HUDEP-2 (cell line): ENCODE measurements at regions not wholly inside any gene's neighbourhood (a gene's known extent, or its start where the extent isn't known, plus 50 kb on each side); places are given as distances from the start of the nearest gene placed in this dataset.

Source experiments
- DNase-seq, 76 experiments: peaks; one replicate each; lab custom pipeline; 2025; ENCODE audit not compliant: unreplicated experiment in 76 of 76; lab: John Stamatoyannopoulos, UW

DNA sequence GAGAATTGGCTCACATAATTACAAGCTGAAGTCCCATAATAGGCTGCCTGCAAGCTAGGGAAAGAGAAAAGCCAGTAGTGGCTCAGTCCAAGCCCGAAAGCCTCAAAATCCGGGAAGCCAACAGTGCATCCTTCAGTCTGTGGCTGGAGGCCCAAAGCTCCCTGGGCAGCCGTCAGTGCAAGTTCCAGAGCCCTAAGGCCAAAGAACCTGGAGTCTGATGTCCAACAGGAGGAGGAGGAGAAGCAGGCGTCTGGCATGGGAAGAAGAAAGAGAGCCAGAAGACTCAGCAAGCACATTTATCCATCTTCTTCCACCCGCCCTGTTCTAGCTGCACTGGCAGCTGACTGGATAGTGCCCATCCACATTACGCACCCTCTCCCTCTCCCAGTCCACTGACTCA is 213.4 kb downstream of the GAS1 start:
- no peak for DNase-seq

DNA sequence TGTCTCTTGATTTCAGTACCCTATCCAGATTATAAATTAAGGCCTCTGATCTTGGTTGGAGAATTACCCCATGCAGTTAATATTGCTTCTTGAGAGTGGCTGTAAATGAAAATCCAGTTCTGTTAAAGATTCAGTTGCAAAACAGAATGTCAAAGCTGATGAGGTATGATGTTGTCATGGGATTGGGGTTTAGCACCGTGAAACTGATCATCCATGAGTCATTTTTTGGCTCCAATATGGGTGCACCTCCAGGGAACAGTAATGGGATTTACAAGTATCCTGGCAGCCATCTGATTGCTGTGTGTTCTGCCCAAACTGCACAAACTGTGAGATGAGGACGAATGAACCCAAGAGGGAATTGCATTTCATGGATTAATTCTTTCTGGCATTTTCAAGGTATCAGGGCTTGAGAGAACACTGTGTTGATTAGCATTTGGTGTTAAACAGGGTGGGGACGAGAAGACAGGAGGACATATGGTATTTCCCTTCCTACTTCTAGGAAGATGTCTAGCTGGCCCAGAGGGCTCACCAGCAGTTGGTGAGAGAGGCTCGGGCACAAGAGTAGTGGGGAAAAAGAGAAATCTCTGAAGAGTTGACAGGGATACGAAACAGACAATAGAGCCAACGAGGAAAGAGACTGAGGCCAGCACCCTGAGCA is 214.7 kb downstream of the GAS1 start:
- no peak for DNase-seq

DNA sequence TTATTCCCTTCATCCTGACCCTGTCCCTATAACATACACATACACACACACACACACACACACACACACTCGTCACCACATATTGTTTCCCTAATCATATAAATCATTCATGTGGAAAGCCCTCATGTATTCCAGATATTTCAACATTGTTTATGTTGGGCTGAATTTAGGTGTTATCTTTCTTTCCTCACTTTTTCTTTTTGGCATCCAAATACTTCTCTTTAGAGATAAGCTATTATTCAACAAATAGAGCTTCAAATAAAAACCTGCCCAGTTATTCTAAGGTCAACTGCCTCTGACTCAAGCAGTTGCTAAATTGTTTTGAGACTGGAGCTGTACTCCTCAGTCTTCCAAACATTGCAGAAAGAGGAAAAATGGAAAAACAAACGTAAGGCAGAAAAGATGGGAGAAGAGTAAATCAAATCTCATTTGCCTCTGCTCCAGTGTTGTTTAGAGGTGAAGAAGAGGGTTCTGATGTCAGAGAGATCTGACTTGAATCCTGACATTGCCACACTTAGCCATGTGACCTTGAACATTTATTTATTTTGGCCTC is 215.7 kb downstream of the GAS1 start:
- DNase-seq, result peak in 1 of 76 experiments; percentile 58

DNA sequence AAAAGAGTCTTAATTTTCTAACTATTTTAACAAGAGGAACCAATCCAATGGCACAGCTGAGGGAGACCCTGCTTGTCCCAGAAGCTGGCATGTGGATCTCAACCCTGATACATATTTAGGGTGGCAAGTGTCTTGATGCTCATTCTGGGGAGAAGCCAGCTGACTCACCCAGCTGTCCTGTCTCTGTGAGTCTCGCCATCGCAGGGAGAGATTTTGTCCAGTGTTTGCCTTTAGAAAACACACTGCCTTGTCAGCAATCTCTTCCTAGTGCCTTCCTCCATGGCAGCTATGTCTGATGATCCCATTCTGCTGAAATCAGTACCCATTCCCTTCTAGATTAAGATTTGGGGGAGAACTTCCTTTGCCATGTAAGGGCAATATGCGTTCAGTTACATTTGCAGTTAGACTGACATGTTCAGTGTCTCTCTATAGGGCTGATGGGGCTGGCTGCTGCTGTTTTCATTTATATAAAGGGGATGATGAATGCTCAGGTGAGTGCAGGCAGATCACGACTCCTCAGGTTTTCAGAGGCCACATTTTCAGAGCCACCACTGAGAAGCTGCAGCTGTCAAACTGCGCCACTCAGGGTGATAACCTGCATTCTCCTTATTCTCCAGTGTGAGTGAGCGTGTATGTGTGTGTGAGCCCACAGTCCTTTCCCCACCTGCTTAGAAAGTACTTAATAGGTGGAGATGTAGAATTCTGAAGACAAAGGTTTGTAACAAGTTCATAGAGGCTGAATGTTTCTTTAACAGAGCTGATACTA is 217.0 kb downstream of the GAS1 start:
- DNase-seq, result no peak

DNA sequence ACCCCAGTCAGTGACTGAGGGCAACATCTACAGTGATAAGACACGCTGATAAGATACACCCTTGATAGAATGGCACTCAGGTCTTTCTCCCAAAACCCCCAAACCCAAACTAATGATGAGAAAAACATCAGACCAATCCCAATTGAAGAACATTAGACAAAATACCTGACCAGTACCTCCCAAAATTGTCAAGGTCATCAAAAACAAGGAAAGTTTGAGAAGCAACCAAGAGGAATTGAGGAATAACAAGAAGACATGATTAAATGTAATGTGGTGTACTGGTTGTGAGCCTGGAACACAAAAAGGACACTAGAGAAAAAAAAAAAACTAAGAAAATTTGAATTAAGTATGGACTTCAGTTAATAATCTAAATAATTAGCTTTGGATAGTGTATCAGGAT is 222.8 kb downstream of the GAS1 start:
- DNase-seq, result no peak

DNA sequence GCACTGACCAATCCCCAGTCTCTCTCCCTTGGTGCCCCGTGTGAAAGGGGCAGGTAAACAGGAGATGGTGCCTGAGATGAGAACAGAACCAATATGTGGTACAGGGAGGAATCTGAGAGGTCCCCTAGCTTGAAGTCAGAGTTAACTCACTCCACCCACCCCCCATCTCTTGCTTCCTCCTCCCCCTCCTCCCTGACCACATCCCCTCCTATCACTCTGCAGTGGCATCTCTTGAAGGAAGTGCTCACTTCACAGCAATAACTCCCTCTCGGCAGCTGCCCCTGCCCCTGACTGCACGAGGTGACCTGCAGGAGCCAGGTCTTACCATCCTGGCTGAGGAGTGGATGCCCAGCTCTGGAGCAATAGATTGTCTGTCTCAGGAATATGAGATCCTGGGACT is 224.0 kb downstream of the GAS1 start:
- no peak for DNase-seq

DNA sequence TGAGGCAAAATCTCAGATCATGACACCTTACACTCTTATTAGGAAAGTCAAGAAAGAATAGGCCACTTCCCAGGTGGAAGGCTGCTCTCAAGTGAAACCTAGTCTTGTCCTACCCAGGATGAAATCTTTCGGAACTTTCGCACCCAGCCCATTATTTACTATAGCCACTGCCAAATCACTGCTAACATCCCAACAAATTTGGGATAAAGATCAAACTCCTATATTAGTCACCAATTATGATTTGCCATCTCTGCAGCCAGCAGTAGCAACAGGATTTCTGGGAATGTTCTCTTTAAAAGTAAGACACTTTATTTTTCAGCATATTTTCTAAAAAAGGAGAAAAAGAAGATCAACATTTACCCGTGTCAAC is 224.6 kb downstream of the GAS1 start:
- DNase-seq, result no peak

DNA sequence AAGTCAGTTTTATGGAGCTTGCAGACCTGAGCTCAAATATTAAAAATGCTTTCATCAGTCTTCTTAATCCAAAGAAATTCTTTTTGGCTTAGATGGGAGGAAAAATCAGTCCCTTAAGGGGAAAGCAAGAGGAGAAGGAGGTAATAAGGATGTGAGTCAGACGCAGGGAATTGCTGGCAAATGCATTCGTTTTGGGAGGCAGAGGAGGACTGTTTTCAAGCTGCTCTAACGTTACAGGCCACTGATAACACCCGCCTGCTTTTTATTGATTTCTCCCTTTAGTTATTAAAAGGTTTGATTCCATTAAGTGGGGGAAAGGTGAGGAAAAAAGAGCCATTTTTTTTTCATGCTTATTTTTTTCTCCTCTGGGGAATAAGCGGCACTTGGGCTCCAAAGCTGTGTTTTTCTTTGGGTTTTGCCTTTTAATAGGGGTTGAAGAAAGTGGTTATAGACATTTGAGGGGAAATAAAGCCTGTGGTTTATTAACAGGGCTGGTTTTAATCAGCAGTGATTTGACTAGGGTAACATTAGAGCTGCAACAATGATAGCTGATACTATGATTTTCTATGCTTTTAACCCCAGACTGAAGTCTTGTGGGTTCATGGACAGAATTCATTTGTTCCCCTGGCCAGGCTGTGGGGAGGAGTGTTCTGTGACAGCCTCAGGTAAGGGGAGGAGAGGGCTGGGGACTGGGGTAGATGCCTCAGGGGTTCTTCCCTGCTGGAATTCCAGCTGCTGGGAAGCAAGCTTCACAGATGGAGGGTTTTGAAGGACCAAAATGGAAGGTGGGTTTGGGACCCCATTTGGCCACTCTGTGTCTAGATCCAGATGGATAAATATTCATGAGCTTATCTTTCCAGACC is 225.2 kb downstream of the GAS1 start:
- no peak for DNase-seq

DNA sequence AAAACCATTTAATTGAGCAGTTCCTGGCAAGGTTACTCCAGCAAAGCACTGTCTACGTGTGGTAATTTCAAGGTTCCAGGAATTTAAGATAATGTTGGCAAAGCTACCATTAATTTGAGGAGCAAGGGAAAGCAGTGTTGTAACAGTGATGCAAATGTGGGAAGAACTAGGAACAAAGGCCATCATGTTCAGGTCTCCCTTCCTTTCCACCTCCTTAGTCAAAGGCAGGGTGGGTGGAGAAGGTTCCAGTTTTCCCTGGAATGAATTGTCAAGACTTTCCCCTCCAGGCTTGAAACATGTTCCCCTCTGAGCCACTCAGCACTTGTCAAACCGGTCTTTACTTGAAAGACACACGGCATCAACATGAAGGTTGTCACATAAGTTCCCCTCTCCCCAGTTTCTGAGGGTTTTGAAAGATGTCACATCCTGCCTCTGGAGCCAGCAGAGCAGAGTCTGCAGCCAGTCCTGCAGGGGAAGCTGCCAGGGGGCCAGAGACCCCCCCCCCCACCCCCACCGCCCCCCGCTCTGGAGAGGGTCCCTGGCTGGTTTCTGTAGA is 226.0 kb downstream of the GAS1 start:
- no peak for DNase-seq

DNA sequence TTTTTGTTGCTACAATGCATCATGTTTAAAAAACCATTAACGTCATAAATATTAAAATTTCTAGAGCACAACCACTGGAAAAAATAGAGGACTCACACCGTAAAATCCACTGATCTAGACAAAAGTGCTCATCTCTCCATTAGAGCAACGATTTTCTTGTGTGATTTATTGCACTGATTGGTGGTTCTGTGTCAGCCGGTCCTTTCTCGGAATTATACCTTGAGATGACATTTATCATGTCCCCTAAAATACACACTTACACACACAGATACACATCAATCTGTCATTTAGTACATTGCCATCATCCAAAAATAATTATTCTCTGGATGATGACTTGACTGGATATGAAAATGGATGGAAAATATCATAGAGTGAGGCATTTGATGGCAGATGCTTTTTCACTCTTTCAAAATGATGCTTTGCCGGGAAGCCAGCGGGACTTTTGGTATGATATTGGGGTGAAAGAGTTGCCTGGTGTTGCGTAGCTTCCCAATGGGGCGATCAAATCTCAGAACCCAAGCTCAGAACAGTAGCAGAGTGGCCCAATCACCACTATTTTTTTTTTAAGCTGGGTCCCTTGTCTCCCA is 226.6 kb downstream of the GAS1 start:
- DNase-seq, result no peak

DNA sequence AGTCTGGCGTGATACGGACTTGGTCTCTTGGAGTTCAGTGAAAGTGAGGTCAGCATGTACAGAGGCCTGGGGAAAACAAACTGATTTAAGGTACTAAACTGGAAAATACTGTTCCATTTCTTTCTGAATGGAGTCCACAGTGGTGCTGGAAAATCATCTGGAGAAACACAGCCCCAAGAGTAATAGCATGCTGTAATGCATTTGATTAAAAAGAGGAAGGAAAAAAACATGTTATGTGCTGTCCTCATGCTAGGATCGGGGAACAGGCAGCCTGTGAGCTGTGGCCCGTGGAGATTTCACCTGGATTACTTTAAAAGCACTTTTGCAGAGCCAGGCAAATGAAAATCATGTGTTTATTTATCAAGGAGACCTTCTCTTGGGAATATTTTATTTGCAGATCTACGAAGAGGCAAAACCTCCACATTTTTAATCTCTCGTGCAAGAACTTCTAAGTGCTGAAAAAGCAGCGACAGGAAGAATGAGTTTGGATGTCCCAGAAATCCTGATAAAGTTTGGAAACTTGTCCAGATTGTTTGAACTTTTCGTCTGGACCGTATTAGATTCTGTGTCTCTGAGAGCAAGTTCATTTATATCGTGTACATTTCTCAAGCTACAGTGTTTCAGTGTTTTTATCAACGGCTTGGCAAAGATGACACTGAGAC is 228.8 kb downstream of the GAS1 start:
- DNase-seq, result no peak

DNA sequence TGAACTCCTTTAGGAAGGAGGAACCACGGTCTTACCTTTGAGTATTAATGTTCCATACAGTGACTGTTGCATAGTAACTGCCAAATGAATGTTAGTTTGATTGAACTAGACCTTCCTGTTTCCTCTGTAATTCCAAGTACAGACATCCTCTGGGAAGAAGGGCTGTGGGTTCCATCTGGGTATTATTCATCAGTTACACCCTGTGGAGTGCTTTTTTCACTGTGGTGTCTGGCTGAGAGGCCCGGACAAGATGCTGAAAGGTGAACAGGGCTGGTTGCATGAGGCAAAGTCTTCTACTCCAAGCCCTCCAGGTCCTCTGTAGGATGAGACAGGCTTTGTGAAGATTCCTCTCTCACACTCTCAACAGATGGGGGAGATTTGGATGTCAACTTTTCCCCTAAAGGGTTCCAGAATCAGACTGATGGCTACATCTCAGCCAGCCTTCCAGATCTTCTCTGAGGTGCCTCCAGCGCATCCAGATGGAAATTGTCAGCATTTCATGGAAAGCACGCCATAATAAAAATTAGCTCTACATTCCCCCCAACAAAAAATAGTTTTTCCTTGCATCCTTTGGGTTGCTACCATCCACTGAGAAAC is 230.9 kb downstream of the GAS1 start:
- no peak for DNase-seq

DNA sequence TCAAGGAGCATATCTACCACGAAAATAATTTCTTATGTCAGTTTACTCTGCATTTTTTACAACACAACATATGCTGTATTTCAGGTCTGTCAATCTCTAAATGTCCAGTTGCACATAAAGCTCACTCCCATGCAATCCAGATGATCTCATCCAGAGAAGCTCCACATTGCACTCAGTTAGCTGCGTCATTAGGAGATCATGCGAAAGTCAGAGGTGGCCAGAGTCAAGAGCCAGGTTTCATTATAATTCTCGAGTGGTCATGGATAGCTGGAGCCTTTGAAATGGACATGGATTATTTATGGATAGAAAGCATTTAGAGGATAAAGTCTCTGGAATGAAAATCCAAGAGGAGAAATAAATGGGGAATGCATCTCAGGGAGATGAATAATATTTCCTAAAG is 232.3 kb downstream of the GAS1 start:
- DNase-seq, result no peak

DNA sequence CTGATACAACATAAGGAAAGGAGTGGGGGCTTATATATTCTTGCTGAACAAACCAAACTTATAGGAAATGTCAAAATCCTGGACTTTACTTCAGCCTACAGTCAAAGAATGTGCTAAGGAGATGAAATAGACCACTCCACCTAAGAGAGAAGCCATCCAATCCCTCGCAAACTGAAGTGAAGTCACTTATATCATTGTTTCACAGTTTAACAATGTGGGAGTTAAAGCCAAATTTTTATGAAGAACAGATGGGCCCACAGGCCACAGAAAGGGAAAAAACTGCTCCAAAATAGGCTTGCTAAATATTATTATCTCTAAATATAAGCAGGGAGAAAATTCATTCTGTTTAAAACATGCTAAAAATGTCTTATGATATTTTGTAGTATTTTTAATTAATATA is 233.3 kb downstream of the GAS1 start:
- DNase-seq, result no peak

DNA sequence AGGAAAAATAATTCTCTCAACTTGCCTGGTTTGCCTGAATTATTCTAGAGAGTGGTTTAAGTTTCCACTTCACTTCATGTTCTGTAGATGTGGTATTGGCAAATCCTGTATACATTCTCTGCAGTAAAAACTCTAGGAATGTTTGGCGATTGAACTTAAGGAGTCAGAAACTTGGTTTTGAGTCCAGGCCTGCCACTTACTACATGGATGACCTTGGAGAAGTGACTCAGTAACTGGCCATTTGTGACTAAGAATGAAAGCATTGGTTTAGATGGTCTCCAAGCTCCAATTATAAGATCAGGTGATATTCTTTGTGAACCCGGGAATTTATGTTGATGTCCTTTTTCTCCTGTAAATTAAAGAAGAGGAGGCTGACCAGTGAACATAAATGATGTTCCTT is 233.8 kb downstream of the GAS1 start:
- no peak for DNase-seq

DNA sequence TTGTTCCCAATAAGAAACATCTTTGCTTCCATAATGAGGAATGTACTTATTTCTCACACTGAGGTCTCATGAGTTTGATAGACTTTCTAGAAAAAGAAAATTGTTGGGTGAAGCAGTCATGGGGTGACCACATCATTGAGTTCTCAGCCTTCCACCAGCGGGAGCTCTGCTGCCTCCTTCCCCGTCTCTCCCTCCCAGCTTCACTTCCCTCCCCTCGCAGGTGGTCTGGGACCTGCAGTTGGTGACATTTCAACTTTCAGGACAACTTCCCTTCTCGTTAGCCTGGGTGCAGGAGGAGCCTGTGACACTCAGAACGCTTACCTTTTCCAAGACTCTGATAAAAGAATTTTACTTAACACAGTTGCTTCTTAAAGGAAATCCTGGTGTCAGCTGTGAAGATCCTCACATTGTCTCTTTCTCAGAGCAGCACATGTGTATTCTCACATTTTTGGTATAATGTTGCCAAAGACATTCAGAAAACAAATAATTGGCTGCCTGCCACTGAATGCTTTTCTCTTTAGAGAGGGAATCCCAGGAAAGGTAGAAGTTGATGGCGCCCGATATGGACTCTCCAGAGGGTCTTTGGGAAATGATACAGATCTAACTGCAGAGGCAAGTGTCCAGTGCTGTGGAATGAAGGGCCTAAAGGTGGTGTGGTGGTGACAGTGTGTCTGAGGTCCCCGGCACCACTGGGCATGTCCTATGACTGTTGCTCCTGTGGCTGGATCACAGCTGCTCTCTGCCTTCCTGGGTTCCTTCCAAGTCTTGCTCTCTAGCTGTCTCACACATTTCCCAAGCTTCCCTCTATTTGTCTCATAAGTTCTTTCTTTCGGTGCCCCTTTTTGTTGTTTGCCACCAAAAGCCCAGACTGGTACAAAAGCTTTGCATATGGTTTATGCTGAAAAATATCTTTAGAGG is 238.1 kb downstream of the GAS1 start:
- no peak for DNase-seq

DNA sequence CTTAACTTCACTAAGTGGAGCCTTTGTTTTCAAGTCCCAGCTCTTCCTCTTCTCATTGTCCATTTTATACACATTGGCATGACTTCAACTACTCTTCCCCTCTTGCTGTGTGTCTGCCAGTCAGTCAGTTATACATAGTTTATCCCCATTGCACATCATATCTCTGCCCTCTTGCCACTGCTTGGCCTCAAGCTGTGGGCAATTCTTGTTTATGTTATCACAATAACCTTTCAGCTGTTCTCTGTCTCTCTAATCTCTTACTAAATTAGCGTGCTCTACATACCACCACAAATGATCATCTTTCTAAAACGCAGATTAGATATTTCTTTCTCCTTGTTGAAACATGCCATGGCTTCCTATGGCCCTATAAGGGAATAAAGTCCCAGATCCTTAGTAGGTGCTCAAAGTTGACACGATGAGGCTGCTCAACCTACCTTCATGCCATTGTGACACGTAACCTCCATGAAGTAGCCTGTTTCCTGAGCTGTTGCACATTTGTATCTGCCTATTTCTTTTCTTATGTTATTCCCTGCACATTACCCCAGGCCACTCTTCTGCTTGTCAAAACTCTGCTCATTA is 239.3 kb downstream of the GAS1 start:
- no peak for DNase-seq

DNA sequence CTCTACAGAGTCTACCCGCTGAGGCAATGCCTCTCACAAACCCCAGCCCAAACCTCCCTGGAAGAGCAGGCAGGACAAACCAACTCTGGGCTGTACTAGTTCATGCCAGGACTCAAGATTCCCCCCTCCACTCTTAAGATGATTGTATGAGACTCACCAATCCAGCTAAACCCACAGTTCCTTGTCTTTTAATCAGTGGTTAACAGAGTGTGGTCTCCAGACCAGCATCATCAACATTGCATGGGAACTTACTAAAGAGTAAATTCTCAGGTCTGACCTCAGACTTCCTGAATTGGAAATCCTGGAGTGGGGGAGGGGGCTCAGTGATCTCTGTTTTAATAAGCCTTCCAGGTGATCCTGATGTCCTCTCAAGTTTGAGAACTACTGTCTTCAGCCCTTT is 240.9 kb downstream of the GAS1 start:
- no peak for DNase-seq
